Central memory CD8-positive, alpha-beta T cell (primary cell): ENCODE measurements at regions not wholly inside any gene's neighbourhood (a gene's known extent, or its start where the extent isn't known, plus 50 kb on each side); places are given as distances from the start of the nearest gene placed in this dataset.
"Not testable (repeated sequence)": the region's sequence is repeated elsewhere in the genome, so short reads cannot be mapped to it uniquely, and the experiment has no call there.

Source experiments
- ATAC-seq: fragments of 150-1000 bp; cut with Tn5 transposase; replicated peaks from 2 replicates; pipeline ENCODE4 v1.10.0; 2022; ENCODE audit warnings: mild to moderate bottlenecking, moderate FRiP score, moderate number of reproducible peaks; ENCODE audit not compliant: poor library complexity, severe bottlenecking; ENCODE audit errors: extremely low read depth
- DNase-seq, 2 donors: peaks; one replicate each; pipeline ENCODE4 v3.0.0; 2021; ENCODE audit warnings: low spot score in 2 of 2
- H3K27ac Mint-ChIP-seq: one replicate; pipeline ENCODE4 v1.8.0; 2022; ENCODE audit warnings: low read depth, mild to moderate bottlenecking, moderate library complexity, mixed read lengths
- H3K27me3 Mint-ChIP-seq: one replicate; pipeline ENCODE4 v1.8.0; 2022; ENCODE audit warnings: mixed read lengths
- H3K36me3 Mint-ChIP-seq: one replicate; pipeline ENCODE4 v1.8.0; 2022; ENCODE audit warnings: mild to moderate bottlenecking, moderate library complexity, mixed read lengths; ENCODE audit not compliant: insufficient read depth
- H3K4me1 Mint-ChIP-seq: one replicate; pipeline ENCODE4 v1.8.0; 2022; ENCODE audit warnings: mixed read lengths
- H3K4me3 Mint-ChIP-seq: one replicate; pipeline ENCODE4 v1.8.0; 2022; ENCODE audit warnings: mild to moderate bottlenecking, moderate library complexity, mixed read lengths
- H3K9me3 Mint-ChIP-seq: one replicate; pipeline ENCODE4 v1.8.0; 2022; ENCODE audit warnings: mixed read lengths

DNA sequence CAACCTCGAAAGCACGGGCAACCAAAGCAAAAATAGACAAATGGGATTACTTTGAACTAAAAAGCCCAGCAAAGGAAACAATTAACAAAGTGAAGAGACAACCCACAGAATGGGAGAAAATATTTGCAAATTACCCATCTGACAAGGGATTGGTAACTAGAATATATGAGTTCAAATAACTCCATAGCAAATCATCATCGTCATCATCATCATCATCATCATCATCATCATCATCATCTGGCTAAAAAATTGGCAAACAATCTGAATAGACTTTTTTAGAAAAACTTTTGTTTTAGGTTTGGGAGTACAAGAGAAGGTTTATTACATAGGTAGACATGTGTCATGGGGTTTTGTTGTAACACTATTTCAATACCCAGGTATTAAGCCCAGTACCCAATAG, 1239.3 kb upstream of the FAM98A start:
- Mint-ChIP-seq H3K36me3 (no peaks in the 10 kb centered on the region), H3K4me3 (no peak overlapping the region), H3K27ac (no peak overlapping the region), H3K27me3 (no peaks in the 10 kb centered on the region), H3K9me3 (peaks cover 35% of the 10 kb centered on the region), H3K4me1 (no peaks in the 10 kb centered on the region)
- ATAC-seq, result no peak
- no peak for DNase-seq

DNA sequence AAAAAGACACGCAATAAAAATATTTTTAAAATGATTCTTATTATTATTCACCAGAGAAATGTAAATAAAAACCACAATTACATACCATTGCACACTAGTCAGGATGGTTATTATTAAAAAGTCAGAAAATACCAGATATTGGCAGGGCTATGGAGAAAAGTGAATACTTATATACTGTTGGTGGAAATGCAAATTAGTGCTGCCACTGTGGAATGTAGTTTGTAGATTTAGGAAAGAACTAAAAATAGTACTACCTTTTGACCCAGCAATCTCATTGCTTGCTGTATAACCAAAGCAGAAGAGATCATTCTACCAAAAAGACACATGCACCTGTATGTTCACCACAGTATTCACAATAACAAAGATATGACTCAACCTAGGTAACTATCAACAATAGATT, 1237.3 kb upstream of the FAM98A start:
- Mint-ChIP-seq H3K4me1 (no peaks in the 10 kb centered on the region), H3K27ac (no peak overlapping the region), H3K36me3 (no peaks in the 10 kb centered on the region), H3K4me3 (no peak overlapping the region), H3K27me3 (no peaks in the 10 kb centered on the region), H3K9me3 (peaks cover 37% of the 10 kb centered on the region)
- ATAC-seq, result no peak
- no peak for DNase-seq

DNA sequence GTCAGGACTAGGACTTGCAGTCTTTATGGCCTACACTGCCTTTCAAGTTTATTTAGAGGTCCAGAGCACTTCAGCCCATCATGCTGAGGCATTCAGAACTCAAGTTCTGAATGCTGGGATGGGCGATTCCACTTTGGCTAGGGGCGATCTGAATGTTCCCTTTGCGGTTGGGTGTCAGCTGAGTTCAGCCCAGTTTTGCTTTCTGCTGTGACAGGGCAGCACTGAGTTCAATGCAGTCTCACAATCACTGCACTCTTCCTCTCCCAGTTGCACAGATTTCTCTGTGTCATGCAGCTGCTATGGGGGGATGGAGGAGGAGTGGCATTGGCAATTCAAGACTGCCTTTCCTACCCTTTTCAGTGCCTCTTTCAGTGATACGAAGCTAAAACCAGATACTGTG, 1232.0 kb upstream of the FAM98A start:
- Mint-ChIP-seq H3K4me1 (no peaks in the 10 kb centered on the region), H3K9me3 (peaks cover 18% of the 10 kb centered on the region), H3K27me3 (no peaks in the 10 kb centered on the region), H3K36me3 (peaks cover 2% of the 10 kb centered on the region), H3K27ac (no peak overlapping the region), H3K4me3 (no peak overlapping the region)
- ATAC-seq (no peak), DNase-seq (no peak)

DNA sequence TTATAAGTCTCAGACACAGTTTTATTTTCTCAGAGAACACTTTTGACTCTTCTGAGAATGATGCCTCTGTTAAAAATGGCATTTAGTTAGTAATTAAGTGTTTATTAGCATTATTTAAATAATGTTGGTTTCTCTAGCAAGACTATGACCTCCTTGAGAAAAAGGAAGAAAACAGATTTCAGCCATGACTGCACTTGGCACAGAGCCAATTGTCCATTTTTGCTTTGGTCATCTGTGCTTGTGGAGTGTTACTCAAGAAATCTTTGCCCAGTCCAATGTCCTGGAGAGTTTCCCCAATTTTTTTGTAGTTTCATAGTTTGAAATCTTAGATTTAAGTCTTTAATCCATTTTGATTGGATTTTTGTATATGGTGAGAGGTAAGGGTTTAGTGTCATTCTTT, 1229.4 kb upstream of the FAM98A start:
- Mint-ChIP-seq H3K4me3 (no peak overlapping the region), H3K27ac (no peak overlapping the region), H3K4me1 (no peaks in the 10 kb centered on the region), H3K27me3 (no peaks in the 10 kb centered on the region), H3K9me3 (peaks cover 13% of the 10 kb centered on the region), H3K36me3 (peaks cover 2% of the 10 kb centered on the region)
- ATAC-seq (no peak), DNase-seq (no peak)

DNA sequence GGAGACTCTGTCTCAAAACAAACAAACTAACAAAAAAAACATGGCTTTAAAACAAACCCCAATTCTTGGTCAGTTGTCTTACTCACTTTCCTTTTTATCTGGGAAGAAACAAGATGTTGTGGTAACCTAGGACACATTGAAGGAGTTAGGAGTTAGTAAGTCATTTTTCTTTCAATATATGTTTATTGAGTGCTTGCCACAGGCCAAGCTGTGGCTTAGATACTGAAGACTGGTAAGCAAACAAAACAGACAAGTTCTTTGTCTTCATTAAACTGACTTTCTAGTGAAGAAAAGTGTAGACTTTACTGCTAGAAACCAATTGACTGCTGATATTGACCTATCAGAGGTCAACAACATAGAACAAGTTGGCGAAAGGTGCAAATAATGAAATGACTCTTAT, 1228.3 kb upstream of the FAM98A start:
- no peaks in the 10 kb centered on the region for H3K27me3 Mint-ChIP-seq
- H3K4me1 Mint-ChIP-seq, result no peaks in the 10 kb centered on the region
- H3K9me3 Mint-ChIP-seq, result peaks cover 15% of the 10 kb centered on the region
- no peak overlapping the region for H3K27ac Mint-ChIP-seq
- no peak overlapping the region for H3K4me3 Mint-ChIP-seq
- peaks cover 2% of the 10 kb centered on the region for H3K36me3 Mint-ChIP-seq
- ATAC-seq (no peak), DNase-seq (no peak)

DNA sequence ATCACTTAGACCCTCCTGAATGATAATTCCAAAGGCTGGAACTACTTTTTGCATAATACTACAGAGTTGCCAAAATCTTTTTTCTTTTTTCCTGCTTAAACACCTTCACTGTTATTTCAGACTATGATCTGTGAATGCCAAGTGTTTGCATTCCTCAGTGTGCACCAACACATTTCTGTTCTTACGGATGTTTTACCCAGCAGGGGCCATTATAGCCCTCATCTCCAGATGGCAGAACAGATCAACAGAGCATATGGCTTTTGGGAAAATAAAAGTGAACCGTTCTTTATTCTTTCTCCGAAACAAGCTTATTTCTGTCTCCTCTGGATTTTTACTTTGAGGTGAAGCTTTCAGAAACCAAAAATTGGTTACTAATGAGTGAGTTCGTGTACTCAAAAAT, 1226.6 kb upstream of the FAM98A start:
- ATAC-seq, result no peak
- peaks cover 17% of the 10 kb centered on the region for H3K9me3 Mint-ChIP-seq
- peaks cover 2% of the 10 kb centered on the region for H3K36me3 Mint-ChIP-seq

DNA sequence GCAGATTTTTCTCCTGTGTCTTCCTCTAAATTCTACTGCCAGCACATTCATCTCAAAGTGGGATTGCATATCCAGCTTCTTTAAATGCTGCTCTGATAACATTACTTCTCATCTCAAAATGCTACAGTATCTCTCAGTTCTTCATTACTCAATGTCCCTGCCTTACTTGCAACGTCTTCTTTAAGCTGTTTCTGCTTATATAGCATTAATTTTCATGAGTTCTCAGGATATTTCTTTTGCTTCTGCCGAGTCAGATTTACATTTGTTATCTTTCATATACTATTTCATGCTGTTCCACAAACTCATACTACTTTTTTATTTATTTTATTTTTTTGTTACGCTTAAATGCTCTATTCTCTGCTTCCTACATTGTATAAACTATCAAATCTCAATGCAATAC, 1223.5 kb upstream of the FAM98A start:
- Mint-ChIP-seq H3K36me3 (no peaks in the 10 kb centered on the region), H3K4me1 (no peaks in the 10 kb centered on the region), H3K9me3 (peaks cover 17% of the 10 kb centered on the region), H3K27me3 (no peaks in the 10 kb centered on the region), H3K27ac (no peak overlapping the region), H3K4me3 (no peak overlapping the region)
- no peak for ATAC-seq
- no peak for DNase-seq

More for the DNA sequence above, 1226.6 kb upstream of the FAM98A start:
- no peak for DNase-seq
- H3K27me3 Mint-ChIP-seq, result no peaks in the 10 kb centered on the region
- H3K27ac Mint-ChIP-seq, result no peak overlapping the region
- no peak overlapping the region for H3K4me3 Mint-ChIP-seq
- H3K4me1 Mint-ChIP-seq, result no peaks in the 10 kb centered on the region

DNA sequence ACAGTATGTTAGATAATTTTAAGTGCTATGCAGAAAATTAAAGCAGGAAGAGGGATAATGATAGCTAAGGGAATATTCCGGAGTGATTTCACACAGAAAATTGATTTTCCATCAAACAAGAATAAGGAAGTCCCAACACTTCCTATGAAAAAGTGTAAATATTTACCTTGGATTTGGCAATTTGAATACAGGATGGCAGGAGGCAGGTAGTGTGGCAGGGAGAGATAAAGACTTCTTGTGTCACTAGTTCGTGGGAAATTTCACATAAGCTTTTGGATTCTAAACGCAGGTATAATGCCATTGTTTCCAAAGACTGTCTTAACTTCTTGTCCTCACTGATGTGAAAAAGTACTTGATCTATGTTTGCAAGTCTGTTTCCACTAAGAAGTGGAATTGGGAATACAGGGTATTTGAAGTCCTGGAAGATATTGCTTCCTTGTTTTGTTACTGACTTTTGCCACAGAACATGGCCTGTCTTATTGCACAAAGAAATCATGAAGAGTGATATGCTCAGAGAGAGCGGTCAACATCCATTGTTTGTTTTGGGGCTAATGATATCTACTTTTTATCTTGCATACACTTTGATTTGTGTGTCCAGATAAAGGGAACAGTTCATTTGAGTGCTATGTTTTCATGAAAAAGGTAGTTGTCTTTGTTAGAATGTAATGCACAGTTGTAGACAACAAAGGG, 1216.1 kb upstream of the FAM98A start:
- no peak overlapping the region for H3K4me3 Mint-ChIP-seq
- H3K4me1 Mint-ChIP-seq, result no peaks in the 10 kb centered on the region
- no peak overlapping the region for H3K27ac Mint-ChIP-seq
- no peaks in the 10 kb centered on the region for H3K27me3 Mint-ChIP-seq
- DNase-seq (no peak), ATAC-seq (no peak)
- peaks cover 12% of the 10 kb centered on the region for H3K9me3 Mint-ChIP-seq
- H3K36me3 Mint-ChIP-seq, result peaks cover 1% of the 10 kb centered on the region

DNA sequence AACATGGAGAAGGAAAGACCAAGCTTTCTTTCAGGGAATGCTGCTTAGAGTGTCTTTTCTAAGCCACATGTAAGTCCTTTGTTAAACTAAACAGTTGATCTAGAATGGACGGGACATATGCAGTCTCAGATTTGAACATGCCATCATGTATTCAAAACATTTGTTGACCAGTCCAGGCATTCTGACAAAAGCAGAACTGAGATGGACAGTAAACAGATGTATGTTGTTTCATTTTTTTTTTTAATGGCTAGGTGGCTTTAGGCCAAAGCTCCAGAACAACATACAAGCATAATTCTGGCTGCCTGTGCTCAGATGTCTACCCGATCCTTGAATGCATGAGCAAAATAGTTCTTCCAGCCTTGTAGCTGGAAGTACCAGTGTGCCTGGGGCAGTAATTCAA, 1211.4 kb upstream of the FAM98A start:
- Mint-ChIP-seq H3K27me3 (no peaks in the 10 kb centered on the region), H3K4me1 (no peaks in the 10 kb centered on the region), H3K9me3 (peaks cover 6% of the 10 kb centered on the region), H3K27ac (no peak overlapping the region), H3K36me3 (no peaks in the 10 kb centered on the region), H3K4me3 (no peak overlapping the region)
- ATAC-seq (no peak), DNase-seq (no peak)

DNA sequence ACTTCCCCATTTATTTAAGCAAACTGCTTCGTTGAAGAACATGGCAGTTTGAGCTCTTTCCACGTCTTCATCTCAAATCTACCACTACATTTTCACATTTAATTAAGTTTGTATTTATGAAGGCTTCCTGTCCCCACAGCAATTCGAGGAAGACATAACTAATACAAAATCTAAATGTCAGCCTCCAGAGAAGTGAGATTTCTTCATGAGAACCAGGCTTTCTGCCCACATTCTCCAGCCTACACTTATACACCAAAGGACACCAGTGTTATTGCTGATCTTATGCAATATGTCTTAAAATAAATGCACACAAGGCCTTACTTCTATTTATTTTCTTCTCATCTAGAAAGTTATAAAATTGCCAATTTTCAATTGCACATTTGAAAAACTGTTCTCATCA, 1209.3 kb upstream of the FAM98A start:
- no peak overlapping the region for H3K4me3 Mint-ChIP-seq
- DNase-seq, result no peak
- no peak for ATAC-seq
- H3K27ac Mint-ChIP-seq, result no peak overlapping the region
- no peaks in the 10 kb centered on the region for H3K4me1 Mint-ChIP-seq
- H3K9me3 Mint-ChIP-seq, result peaks cover 6% of the 10 kb centered on the region
- no peaks in the 10 kb centered on the region for H3K36me3 Mint-ChIP-seq
- no peaks in the 10 kb centered on the region for H3K27me3 Mint-ChIP-seq

DNA sequence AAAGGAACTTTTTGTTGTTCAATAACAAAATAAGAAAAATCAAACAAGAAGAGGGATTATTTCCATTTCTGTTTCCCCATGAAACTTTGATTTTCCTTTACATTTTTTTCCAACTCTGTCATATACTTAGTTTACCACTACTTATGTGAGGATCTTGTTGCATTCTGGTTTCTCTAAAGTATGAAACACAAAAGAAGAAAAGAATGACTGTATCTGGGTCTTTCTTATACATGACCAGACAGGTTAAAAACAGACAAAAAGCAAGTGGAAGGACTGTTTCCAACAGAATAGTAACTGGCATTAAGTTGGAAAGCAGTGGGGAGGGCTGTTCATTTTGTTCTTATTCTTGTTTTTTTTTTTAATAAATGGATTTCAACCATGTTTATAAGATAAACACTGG, 1207.8 kb upstream of the FAM98A start:
- Mint-ChIP-seq H3K27me3 (no peaks in the 10 kb centered on the region), H3K27ac (no peak overlapping the region), H3K4me1 (no peaks in the 10 kb centered on the region), H3K4me3 (no peak overlapping the region), H3K9me3 (peaks cover 6% of the 10 kb centered on the region), H3K36me3 (no peaks in the 10 kb centered on the region)
- ATAC-seq (no peak), DNase-seq (no peak)

DNA sequence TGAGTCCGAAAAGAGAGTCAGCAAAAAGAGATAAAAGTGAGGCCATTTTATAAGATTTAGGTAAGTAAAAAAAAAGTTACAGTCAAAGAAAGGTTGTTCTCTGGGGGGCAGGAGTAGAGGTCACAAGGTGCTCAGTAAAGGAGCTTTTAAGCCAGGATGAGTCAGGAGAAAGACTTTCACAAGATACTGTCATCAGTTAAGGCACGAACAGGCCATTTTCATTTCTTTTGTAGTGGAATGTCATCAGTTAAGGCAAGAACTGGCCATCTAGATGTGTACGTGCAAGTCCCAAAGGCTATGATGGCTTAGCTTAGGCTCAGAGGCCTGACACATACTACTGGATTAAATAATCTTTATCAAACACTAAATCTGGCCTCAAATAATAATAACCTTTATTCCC, 1207.3 kb upstream of the FAM98A start:
- Mint-ChIP-seq H3K9me3 (peaks cover 6% of the 10 kb centered on the region), H3K4me1 (no peaks in the 10 kb centered on the region), H3K4me3 (no peak overlapping the region), H3K36me3 (no peaks in the 10 kb centered on the region), H3K27me3 (no peaks in the 10 kb centered on the region), H3K27ac (no peak overlapping the region)
- DNase-seq, result no peak
- ATAC-seq, result no peak

DNA sequence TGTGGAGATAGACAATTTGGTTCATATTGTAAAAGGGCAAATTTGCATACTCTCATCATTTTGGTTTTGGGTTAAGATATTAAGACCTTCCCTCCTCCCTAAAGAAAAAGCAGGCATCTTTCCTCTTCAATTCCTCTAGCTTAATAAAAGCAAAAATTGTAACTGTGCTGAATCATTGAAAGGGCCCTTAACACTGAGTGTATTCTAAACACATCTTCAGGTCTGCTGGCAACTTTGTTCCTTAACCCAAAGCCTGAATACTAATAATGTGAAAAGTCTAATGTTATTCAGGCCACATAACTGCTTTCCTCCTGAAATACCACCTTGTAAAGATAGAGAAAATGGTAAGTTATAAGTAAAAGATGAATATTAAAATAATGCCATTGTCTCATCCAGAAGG, 1200.5 kb upstream of the FAM98A start:
- no peaks in the 10 kb centered on the region for H3K4me1 Mint-ChIP-seq
- H3K36me3 Mint-ChIP-seq, result no peaks in the 10 kb centered on the region
- ATAC-seq, result no peak
- no peaks in the 10 kb centered on the region for H3K27me3 Mint-ChIP-seq
- no peak for DNase-seq
- no peak overlapping the region for H3K27ac Mint-ChIP-seq
- H3K4me3 Mint-ChIP-seq, result no peak overlapping the region
- H3K9me3 Mint-ChIP-seq, result no peaks in the 10 kb centered on the region

DNA sequence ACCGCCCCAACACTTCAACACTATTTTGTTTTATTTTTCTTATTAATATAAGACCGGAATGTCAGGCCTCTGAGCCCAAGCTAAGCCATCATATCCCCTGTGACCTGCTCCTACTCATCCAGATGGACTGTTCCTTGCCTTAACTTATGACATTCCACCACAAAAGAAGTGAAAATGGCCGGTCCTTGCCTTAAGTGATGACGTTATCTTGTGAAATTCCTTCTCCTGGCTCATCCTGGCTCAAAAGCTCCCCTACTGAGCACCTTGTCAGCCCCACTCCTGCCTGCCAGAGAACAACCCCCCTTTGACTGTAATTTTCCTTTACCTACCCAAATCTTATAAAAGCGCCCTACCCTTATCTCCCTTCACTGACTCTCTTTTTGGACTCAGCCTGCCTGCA, 1196.5 kb upstream of the FAM98A start:
- not testable (repeated sequence) for H3K4me3 Mint-ChIP-seq

More for the DNA sequence above, 1196.5 kb upstream of the FAM98A start:
- H3K9me3 Mint-ChIP-seq, ATAC-seq, H3K4me1 Mint-ChIP-seq, H3K36me3 Mint-ChIP-seq, H3K27me3 Mint-ChIP-seq, DNase-seq, H3K27ac Mint-ChIP-seq: not testable (repeated sequence)
